Gastrocnemius medialis (tissue), 4 donors: ENCODE measurements at regions not wholly inside any gene's neighbourhood (a gene's known extent, or its start where the extent isn't known, plus 50 kb on each side); places are given as distances from the start of the nearest gene placed in this dataset.

Source experiments
- POLR2A ChIP-seq, 2 donors: fragments of 450-650 bp; IDR thresholded peaks; one replicate each; pipeline ENCODE4 v1.6.1; 2017; ENCODE audit warnings: antibody characterized with exemption in 2 of 2, mild to moderate bottlenecking in 2 of 2, moderate library complexity in 2 of 2
- TF ChIP-seq, protein P1 (sequence below), 5 experiments: fragments of 450-650 bp in 3 of 5; fragments of 200-600 bp in 2 of 5; sonication (generic) in 2 of 5; IDR thresholded peaks in 4 of 5; conservative IDR thresholded peaks in 1 of 5; 1 replicate in 4 of 5; 2 replicates in 1 of 5; pipeline ENCODE4 v1.5.1; 2016 to 2019; ENCODE audit warnings: antibody characterized with exemption in 5 of 5, mild to moderate bottlenecking in 3 of 5, moderate library complexity in 3 of 5

DNA sequence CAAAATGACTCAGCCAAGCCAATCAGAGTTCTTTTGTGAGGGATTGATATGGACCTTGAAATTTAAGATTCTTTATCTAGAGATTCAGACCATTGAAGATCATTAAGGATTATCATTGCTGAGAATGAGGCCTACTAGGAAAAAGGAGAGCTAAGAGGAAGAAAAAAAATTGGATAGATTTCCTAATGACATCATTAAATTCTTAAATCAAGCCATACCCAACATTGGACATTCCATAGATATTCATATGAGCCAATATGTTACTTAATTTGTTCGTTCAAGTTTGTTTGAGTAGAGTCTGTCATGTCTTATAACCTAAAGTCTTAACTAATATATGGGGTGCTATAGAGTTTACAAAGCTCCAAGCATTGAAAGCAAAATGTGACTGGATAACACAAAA is 727.9 kb upstream of the SEMA6A start:
- TF ChIP-seq, protein P1, sequence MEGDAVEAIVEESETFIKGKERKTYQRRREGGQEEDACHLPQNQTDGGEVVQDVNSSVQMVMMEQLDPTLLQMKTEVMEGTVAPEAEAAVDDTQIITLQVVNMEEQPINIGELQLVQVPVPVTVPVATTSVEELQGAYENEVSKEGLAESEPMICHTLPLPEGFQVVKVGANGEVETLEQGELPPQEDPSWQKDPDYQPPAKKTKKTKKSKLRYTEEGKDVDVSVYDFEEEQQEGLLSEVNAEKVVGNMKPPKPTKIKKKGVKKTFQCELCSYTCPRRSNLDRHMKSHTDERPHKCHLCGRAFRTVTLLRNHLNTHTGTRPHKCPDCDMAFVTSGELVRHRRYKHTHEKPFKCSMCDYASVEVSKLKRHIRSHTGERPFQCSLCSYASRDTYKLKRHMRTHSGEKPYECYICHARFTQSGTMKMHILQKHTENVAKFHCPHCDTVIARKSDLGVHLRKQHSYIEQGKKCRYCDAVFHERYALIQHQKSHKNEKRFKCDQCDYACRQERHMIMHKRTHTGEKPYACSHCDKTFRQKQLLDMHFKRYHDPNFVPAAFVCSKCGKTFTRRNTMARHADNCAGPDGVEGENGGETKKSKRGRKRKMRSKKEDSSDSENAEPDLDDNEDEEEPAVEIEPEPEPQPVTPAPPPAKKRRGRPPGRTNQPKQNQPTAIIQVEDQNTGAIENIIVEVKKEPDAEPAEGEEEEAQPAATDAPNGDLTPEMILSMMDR (IDR thresholded peaks at IDR 0.05 in 4 of 5, conservative IDR thresholded peaks at IDR 0.05 in 1 of 5): no peak
- TF ChIP-seq POLR2A (IDR thresholded peaks at IDR 0.05): no peak
